Esophagus muscularis mucosa (tissue), 4 donors: ENCODE measurements at regions not wholly inside any gene's neighbourhood (a gene's known extent, or its start where the extent isn't known, plus 50 kb on each side); places are given as distances from the start of the nearest gene placed in this dataset.

Experiments used
- CTCF ChIP-seq, 3 experiments: fragments of 200-600 bp in 2 of 3; fragments of 450-650 bp in 1 of 3; sonication (generic) in 2 of 3; IDR thresholded peaks; one replicate each; pipeline ENCODE4 v1.5.1; 2017 to 2019; ENCODE audit warnings: antibody characterized with exemption in 3 of 3, mild to moderate bottlenecking in 2 of 3, moderate library complexity in 1 of 3
- EP300 ChIP-seq: sonication (generic); formaldehyde crosslinking; IDR thresholded peaks from one replicate; pipeline ENCODE4 v1.6.1; 2017; ENCODE audit warnings: antibody characterized with exemption
- POLR2A ChIP-seq: fragments of 450-650 bp; IDR thresholded peaks from one replicate; pipeline ENCODE4 v1.6.1; 2017; ENCODE audit warnings: antibody characterized with exemption, moderate library complexity, mild to moderate bottlenecking, low read depth
- POLR2AphosphoS5 ChIP-seq, 2 donors: sonication (generic); formaldehyde crosslinking; IDR thresholded peaks; one replicate each; pipeline ENCODE4 v1.6.1; 2017; ENCODE audit warnings: antibody characterized with exemption in 2 of 2

DNA sequence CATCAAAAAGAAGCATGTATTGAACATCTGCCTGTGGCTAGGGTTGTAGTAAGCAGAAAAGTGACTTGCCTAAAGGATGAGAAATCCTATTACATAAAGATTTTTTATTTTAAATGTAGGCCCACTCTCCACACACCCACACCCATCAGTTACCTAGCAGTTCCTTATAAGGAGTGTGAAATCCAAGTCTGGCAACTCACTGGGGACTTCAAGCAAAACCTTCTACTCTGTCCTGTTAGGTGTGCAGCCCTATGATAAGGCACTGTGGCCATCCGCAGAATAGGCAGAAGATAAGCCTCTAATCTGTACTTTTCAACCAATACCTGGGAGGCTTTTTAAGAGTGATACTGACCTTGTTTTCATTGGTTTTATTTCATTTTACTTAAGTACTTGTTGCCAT lies 52.7 kb upstream of the TJP1 start:
- TF ChIP-seq CTCF (IDR thresholded peaks at IDR 0.05) = no peak
- no peak for TF ChIP-seq POLR2AphosphoS5 (IDR thresholded peaks at IDR 0.05)
- no peak for TF ChIP-seq POLR2A
- no peak for TF ChIP-seq EP300
